NCI-H2196 treated with DMSO at 0.1 percent for 48 hours (cell line): ENCODE measurements at regions not wholly inside any gene's neighbourhood (a gene's known extent, or its start where the extent isn't known, plus 50 kb on each side); places are given as distances from the start of the nearest gene placed in this dataset.
A peak's percentile ranks its signal among the peaks of the same experiment; 100 is the strongest.

Source experiments
- DNase-seq: peaks from one replicate; lab custom pipeline; 2025; ENCODE audit not compliant: unreplicated experiment; lab: John Stamatoyannopoulos, UW

- no peak for DNase-seq
These were observed 143.9 kb downstream of the C9orf50 start for GRCh38 chr9:129476821-129477611.

- no peak for DNase-seq
These were observed 146.0 kb downstream of the C9orf50 start for GRCh38 chr9:129474740-129475404.

GRCh38 chr9:129473523-129474244 lies 147.2 kb downstream of the C9orf50 start:
- DNase-seq: no peak

- no peak for DNase-seq
These were observed 148.2 kb downstream of the C9orf50 start for GRCh38 chr9:129472651-129473102.

- DNase-seq: no peak
These were observed 149.5 kb downstream of the C9orf50 start for GRCh38 chr9:129471201-129472019.

GRCh38 chr9:129469988-129470316 lies 150.9 kb downstream of the C9orf50 start:
- DNase-seq: no peak

GRCh38 chr9:129469188-129469987 lies 151.5 kb downstream of the C9orf50 start:
- DNase-seq: no peak

- no peak for DNase-seq
These were observed 152.9 kb downstream of the C9orf50 start for GRCh38 chr9:129467739-129468666.

GRCh38 chr9:129467004-129467588 lies 153.8 kb downstream of the C9orf50 start:
- no peak for DNase-seq

GRCh38 chr9:129465834-129466535 lies 154.9 kb downstream of the C9orf50 start:
- DNase-seq: no peak

- DNase-seq: no peak
These were observed 155.7 kb downstream of the C9orf50 start for GRCh38 chr9:129464972-129465833.

GRCh38 chr9:129463994-129464393 lies 156.9 kb downstream of the C9orf50 start:
- DNase-seq: no peak

- no peak for DNase-seq
These were observed 157.4 kb downstream of the C9orf50 start for GRCh38 chr9:129463477-129463876.

GRCh38 chr9:129462360-129462759 lies 158.5 kb downstream of the C9orf50 start:
- DNase-seq: no peak

- DNase-seq: peak; percentile 95
These were observed 160.3 kb downstream of the C9orf50 start for GRCh38 chr9:129460323-129461261.
